ENCODE measurements at regions not wholly inside any gene's neighbourhood (a gene's known extent, or its start where the extent isn't known, plus 50 kb on each side); places are given as distances from the start of the nearest gene placed in this dataset.

- H3K27ac ChIP-seq (ENCODE audit: low read length), result no peak overlapping the region
- H4K20me1 ChIP-seq (ENCODE audit: insufficient read depth, low read length), result no peaks in the 10 kb centered on the region
- H3K4me2 ChIP-seq (ENCODE audit: insufficient read depth, low read length), result no peak overlapping the region
- no peaks in the 10 kb centered on the region; the same call in 1 of the 2 replicates for H3K4me1 ChIP-seq (ENCODE audit: insufficient read depth, low read length)
- no peak overlapping the region for H3K9ac ChIP-seq (ENCODE audit: low read depth, low read length)
- TF ChIP-seq EZH2 (IDR thresholded peaks at IDR 0.05; ENCODE audit: borderline replicate concordance, low read depth, low read length, severe bottlenecking) (no peak), CTCF (IDR thresholded peaks at IDR 0.05; ENCODE audit: borderline replicate concordance, extremely low read depth, low read length, poor library complexity, severe bottlenecking) (no peak)
- H3K9me3 ChIP-seq (ENCODE audit: insufficient read depth, low read length, severe bottlenecking), result no peaks in the 10 kb centered on the region
- ATAC-seq (ENCODE audit: insufficient read depth, low read depth), result no peak
- H2AFZ ChIP-seq (ENCODE audit: low read depth, low read length), result no peak overlapping the region
- no peak for DNase-seq
- no peaks in the 10 kb centered on the region for H3K79me2 ChIP-seq (ENCODE audit: insufficient read depth, low read length)
- H3K27me3 ChIP-seq (ENCODE audit: insufficient read depth, low read length, poor library complexity), result no peaks in the 10 kb centered on the region
- H3K4me3 ChIP-seq (ENCODE audit: low read depth in 1 of 2, low read length in 2 of 2), result no peak overlapping the region
- no peaks in the 10 kb centered on the region for H3K36me3 ChIP-seq (ENCODE audit: insufficient read depth, low read length)
Observed at GRCh38 chr15:35669021-35669420, 123.1 kb upstream of the DPH6 start.

GRCh38 chr15:35669432-35670045, 123.6 kb upstream of the DPH6 start:
- no peaks in the 10 kb centered on the region; the same call in 1 of the 2 replicates for H3K4me1 ChIP-seq (ENCODE audit: insufficient read depth, low read length)
- no peak overlapping the region for H3K4me2 ChIP-seq (ENCODE audit: insufficient read depth, low read length)
- H3K4me3 ChIP-seq (ENCODE audit: low read depth in 1 of 2, low read length in 2 of 2), result no peak overlapping the region
- no peaks in the 10 kb centered on the region for H3K36me3 ChIP-seq (ENCODE audit: insufficient read depth, low read length)
- no peak overlapping the region for H3K27ac ChIP-seq (ENCODE audit: low read length)
- no peak overlapping the region for H2AFZ ChIP-seq (ENCODE audit: low read depth, low read length)
- H3K9me3 ChIP-seq (ENCODE audit: insufficient read depth, low read length, severe bottlenecking), result no peaks in the 10 kb centered on the region
- DNase-seq, result no peak
- H3K27me3 ChIP-seq (ENCODE audit: insufficient read depth, low read length, poor library complexity), result no peaks in the 10 kb centered on the region
- H3K79me2 ChIP-seq (ENCODE audit: insufficient read depth, low read length), result no peaks in the 10 kb centered on the region
- no peaks in the 10 kb centered on the region for H4K20me1 ChIP-seq (ENCODE audit: insufficient read depth, low read length)
- H3K9ac ChIP-seq (ENCODE audit: low read depth, low read length), result no peak overlapping the region
- ATAC-seq (ENCODE audit: insufficient read depth, low read depth), result no peak
- TF ChIP-seq CTCF (IDR thresholded peaks at IDR 0.05; ENCODE audit: borderline replicate concordance, extremely low read depth, low read length, poor library complexity, severe bottlenecking) (no peak), EZH2 (IDR thresholded peaks at IDR 0.05; ENCODE audit: borderline replicate concordance, low read depth, low read length, severe bottlenecking) (no peak)

- Histone ChIP-seq H4K20me1 (ENCODE audit: insufficient read depth, low read length) (no peaks in the 10 kb centered on the region), H3K4me2 (ENCODE audit: insufficient read depth, low read length) (no peak overlapping the region), H3K9ac (ENCODE audit: low read depth, low read length) (no peak overlapping the region), H3K9me3 (ENCODE audit: insufficient read depth, low read length, severe bottlenecking) (no peaks in the 10 kb centered on the region), H3K36me3 (ENCODE audit: insufficient read depth, low read length) (no peaks in the 10 kb centered on the region), H3K4me1 (ENCODE audit: insufficient read depth, low read length) (peaks cover 5% of the 10 kb centered on the region; the same call in 1 of the 2 replicates), H3K79me2 (ENCODE audit: insufficient read depth, low read length) (no peaks in the 10 kb centered on the region), H2AFZ (ENCODE audit: low read depth, low read length) (no peak overlapping the region), H3K27ac (ENCODE audit: low read length) (no peak overlapping the region), H3K27me3 (ENCODE audit: insufficient read depth, low read length, poor library complexity) (no peaks in the 10 kb centered on the region), H3K4me3 (ENCODE audit: low read depth in 1 of 2, low read length in 2 of 2) (no peak overlapping the region)
- ATAC-seq (ENCODE audit: insufficient read depth, low read depth), result no peak
- no peak for DNase-seq
- TF ChIP-seq EZH2 (IDR thresholded peaks at IDR 0.05; ENCODE audit: borderline replicate concordance, low read depth, low read length, severe bottlenecking) (no peak), CTCF (IDR thresholded peaks at IDR 0.05; ENCODE audit: borderline replicate concordance, extremely low read depth, low read length, poor library complexity, severe bottlenecking) (no peak)
Observed at GRCh38 chr15:35671197-35671596, 125.2 kb upstream of the DPH6 start.

Measured in DND-41 (cell line).